Fibroblast of skin of left quadriceps (primary cell): ENCODE measurements at regions not wholly inside any gene's neighbourhood (a gene's known extent, or its start where the extent isn't known, plus 50 kb on each side); places are given as distances from the start of the nearest gene placed in this dataset.

Experiments
- DNase-seq, 2 experiments: peaks; one replicate each; pipeline ENCODE4 v3.0.0-alpha.2; 2013; ENCODE audit warnings: low read depth in 2 of 2

- no peak for DNase-seq
Observed at GRCh38 chr4:89422441-89422990, 114.9 kb upstream of the GPRIN3 start.

GRCh38 chr4:89420507-89420906 is 112.9 kb upstream of the GPRIN3 start:
- DNase-seq = no peak

- no peak for DNase-seq
Observed at GRCh38 chr4:89419111-89419695, 111.6 kb upstream of the GPRIN3 start.

DNA sequence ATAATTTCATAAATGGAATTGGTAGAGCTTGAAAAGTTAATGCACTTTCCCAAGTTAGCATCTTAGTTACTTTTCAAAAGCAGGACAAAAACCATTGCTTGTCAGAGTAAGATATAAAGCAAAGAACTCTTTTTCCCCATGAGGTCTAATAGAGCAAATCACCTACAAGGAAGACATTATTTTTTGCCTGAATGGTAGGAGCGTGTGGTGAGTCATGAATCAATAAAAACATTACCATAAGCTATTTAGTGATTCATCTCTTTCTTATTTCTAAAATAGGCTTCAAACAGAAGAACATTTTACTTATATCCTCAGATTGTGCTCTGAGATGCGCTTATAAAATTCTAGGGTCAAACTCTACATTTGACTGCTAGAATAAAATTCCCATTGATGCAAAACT is 109.4 kb upstream of the GPRIN3 start:
- DNase-seq = no peak

GRCh38 chr4:89413518-89413917 is 105.9 kb upstream of the GPRIN3 start:
- DNase-seq = no peak

DNA sequence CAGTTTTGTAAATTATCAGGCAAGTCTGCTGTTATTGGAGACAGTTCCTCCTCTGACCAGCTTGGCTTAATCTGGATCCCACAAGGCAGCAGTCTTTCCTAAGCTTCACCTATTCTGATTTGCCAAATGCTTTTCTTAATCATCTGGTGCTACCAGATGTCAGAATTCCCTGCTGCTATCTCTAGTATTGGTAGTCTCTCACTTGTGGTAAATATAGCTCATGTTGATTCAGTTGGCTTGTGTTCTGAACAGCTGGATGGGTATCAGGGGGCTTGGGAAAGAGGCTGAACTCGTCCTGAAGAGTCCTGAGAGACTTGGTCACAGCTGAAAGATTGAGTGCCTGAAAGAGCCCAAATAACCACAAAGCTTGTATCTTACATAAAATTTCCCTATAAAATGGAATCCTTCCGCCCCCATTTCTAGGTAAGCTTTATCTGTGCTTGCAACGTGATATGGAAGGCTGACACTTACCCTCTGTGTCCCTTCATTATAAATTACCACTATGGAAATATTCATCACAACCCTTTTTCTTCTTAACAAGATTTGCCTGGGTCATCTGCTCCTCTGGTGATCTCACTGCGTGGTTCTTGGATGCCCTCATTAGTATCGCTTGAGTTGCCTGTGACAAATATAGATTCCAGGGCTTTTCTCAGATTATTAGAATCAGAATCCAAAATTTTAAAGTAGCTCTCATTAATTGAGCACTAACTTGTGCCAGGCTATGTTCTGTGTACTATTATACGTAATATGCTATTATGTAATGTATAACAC is 104.1 kb upstream of the GPRIN3 start:
- DNase-seq = no peak

DNA sequence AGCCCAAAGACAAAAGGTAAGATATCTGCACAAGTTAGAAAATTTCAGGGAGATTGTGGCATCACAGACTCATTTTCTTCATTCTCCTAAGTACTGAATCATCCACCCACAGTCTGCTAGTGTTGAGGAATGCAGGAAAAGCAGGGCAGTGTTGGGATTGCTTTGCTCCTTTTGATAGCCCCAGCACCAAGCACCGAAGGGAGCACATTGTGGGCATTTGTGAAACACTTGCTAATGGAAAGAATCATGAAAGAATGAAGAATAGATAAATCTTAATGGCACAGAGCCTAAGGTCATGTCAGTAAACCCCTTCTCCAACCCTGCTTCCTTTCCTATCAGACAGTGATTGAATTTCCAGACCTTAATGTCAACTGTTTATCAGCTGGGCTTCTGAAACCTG is 103.1 kb upstream of the GPRIN3 start:
- peak in 1 of 2 experiments; percentile 0 for DNase-seq

GRCh38 chr4:89404530-89404929 is 96.9 kb upstream of the GPRIN3 start:
- DNase-seq = no peak

GRCh38 chr4:89403826-89404225 is 96.2 kb upstream of the GPRIN3 start:
- DNase-seq = no peak

DNA sequence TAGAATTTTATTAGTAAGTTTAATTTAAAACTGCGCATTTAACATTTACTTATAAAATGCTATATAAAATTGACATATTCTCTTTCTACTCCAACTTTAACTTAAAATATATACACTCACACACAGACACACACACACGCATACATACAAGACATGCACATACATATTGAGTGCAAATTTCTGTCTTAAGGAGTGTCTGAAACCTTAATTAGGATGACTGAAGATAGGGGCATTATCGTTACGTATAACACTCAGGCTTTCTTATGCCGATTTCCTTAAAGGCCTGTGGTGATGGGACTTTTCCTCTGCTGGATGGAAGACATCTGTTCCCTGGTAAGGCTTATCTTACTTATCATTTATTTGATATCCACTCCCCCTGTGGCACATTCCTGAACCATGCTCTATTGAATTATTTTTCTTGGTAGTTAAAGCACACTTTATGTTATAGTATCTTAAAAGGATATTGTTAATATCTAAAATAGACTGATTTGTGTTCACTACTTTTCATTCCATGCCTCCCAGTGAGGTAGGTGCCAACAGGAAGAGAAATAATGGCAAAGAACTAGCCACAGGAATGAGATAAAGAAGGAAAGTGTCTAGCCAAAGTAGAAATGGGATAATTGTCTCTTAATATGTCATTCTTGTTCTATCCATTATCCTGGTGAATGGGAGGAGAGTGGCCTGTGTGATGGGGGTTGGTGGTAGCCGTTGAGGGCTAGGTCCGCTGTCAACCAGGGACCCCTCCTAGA is 92.9 kb upstream of the GPRIN3 start:
- DNase-seq = no peak

DNA sequence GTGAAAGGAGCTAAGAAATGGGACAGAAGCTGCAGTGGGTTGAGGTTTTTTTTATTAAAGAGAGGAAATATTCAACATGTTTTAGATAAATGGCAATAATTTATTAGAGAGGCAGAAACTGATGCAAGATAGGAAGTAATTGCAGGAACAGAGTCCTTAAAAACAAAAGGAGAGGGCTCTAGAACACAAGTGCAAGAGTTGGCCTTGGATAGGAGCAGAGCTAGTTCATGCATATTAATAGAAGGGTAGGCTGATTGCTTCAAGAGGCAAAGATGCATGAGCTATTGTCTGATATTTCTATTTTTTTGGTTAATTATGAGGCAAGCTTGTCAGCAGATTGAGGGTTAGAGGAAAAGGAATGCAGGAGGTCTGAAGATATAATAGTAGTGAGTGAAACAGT is 91.0 kb upstream of the GPRIN3 start:
- DNase-seq = no peak

DNA sequence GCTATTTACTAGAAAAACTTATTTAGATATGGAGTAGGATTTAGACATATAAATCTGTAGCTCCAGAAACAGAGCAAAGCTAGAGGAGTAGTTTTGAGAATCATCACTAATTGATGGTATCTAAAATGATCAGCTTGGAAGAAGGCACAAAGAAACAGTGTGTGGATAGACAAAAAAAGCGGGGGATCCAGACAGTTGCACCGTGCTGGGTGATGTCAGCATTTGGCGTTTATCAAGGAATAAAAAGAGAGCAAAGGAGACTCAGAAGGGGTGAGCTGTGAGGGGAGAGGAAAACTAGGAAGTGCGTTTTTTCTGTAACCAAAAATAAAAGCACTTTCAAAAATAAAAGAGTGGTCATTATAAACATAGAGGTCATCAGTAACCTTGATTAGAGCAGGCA is 90.5 kb upstream of the GPRIN3 start:
- no peak for DNase-seq

GRCh38 chr4:89397441-89397840 is 89.8 kb upstream of the GPRIN3 start:
- no peak for DNase-seq

GRCh38 chr4:89382439-89382838 is 74.8 kb upstream of the GPRIN3 start:
- no peak for DNase-seq

DNA sequence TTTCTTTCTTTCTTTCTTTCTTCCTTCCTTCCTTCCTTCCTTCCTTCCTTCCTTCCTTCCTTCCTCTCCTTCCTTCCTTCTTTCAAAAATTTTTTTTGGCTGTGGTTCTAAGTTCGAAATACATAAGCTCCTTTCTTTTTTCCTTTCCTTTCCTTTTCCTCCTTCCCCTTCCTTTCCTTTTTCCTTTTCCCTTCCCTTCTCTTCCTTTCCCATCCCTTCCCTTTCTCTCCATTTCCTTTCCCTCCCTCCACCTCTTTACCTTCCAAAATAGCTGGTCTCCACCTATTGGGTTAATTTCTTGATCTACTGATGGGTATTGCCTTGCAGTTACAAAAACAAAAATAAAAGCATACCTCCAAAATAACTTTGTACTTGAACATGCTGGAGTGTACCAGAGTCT is 73.4 kb upstream of the GPRIN3 start:
- no peak for DNase-seq

GRCh38 chr4:89379511-89380044 is 72.0 kb upstream of the GPRIN3 start:
- DNase-seq = no peak

- no peak for DNase-seq
Observed at GRCh38 chr4:89373394-89373793, 65.8 kb upstream of the GPRIN3 start.

- DNase-seq = no peak
Observed at GRCh38 chr4:89371614-89372013, 64.0 kb upstream of the GPRIN3 start.

DNA sequence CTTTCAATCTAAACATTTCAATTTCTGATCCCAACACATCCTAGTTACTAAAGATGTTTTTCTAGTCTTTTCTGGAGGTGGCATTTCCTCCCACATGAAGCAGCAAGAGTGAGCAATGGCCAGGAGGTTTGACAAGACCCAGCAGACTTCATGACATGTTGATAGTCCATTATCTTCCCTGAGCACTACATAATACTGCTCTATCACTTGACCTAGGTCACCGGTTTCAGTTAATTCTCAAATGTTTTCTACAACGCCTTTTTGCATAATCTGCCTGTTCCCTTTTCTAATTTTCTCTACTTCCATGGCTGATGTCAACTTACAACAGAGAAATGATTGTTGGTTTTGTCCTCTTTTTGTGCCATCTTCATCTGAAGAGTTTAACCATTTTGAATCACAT is 62.0 kb upstream of the GPRIN3 start:
- no peak for DNase-seq

GRCh38 chr4:89368861-89369260 is 61.3 kb upstream of the GPRIN3 start:
- DNase-seq = no peak

DNA sequence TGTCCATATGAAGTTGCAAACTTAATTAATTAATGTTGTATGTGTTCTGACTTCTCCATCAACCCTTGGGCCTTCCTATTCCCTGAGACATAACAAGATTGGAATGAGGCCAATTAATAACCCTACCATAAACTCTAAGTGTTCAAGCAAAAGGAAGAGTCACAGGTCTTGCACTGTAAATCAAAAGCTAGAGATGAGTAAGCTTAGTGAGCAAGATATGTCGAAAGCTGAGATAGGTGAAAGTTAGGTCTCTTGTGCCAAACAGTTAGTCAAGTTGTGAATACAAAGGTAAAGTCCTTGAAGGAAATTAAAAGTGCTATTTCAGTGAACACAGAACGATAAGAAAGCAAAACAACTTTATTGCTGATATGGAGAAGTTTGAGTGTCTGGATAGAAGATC is 58.2 kb upstream of the GPRIN3 start:
- no peak for DNase-seq

DNA sequence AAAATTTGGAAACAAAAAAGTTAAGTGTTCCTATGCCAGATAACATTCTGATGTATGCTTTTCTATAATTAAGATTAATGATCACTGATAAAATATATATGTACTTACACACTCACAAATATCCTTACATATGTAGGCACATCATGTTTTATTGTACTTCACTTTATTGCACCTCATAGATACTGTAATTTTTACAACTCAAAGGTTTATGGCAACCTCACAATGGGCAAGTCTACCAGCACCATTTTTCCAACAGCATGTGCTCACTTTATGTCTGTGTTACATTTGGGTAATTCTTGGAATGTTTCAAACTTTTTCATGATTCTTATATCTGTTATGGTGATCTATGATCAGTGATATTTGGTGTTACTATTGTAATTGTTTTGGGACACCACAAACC is 57.8 kb upstream of the GPRIN3 start:
- DNase-seq = no peak
